ENCODE measurements at regions not wholly inside any gene's neighbourhood (a gene's known extent, or its start where the extent isn't known, plus 50 kb on each side); places are given as distances from the start of the nearest gene placed in this dataset.
"Not testable (repeated sequence)": the region's sequence is repeated elsewhere in the genome, so short reads cannot be mapped to it uniquely, and the experiment has no call there.

DNA sequence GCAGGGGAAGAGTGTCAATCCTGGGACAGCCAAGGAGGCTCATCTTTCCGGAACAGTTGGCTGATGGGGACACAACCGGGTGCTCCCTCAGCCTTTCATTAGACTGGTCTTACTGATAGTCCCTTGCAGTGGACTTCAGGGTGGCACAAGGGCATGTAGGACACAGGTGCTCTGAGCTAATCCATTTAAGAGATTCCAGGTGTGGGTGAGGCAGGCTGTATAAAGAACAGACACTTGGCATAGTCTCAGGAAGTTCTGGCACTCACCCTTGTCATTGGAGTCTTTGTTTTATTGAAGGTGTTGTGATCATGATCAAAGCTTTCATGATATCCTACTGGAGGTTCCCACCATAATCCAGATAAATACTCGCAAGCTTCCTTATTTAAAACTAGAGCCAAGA lies 341.6 kb downstream of the EMP1 start:
- DNase-seq: no peak
- in situ Hi-C loops (cut with MboI; ENCODE audit: low pct_unique_long_range_greater_than_20kb, low sequenced_read_pairs): no loop called here

DNA sequence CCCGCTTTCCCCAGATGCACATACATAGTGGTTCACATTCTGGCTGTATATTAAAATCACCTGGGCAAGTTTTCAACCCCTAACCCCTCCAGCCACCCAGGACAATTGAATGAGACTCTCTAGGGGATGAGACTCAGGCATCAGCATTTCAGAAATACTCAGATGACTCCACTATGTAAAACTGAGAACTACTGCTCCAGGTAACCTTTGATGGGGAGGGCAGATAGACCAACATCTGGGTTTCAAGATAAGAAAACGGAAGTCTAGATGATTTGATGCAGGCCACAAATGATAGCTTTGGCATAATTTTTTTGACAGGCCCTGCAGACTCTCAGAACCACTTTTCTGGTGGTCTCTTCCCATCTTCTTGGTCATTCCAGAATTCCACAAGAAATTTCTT lies 341.1 kb downstream of the EMP1 start:
- in situ Hi-C loops (cut with MboI; ENCODE audit: low pct_unique_long_range_greater_than_20kb, low sequenced_read_pairs): no loop called here
- peak; percentile 81 for DNase-seq

- in situ Hi-C loops (cut with MboI; ENCODE audit: low pct_unique_long_range_greater_than_20kb, low sequenced_read_pairs): no loop called here
- peak; percentile 87 for DNase-seq
These were observed 339.8 kb downstream of the EMP1 start for GRCh38 chr12:13536219-13536910.

DNA sequence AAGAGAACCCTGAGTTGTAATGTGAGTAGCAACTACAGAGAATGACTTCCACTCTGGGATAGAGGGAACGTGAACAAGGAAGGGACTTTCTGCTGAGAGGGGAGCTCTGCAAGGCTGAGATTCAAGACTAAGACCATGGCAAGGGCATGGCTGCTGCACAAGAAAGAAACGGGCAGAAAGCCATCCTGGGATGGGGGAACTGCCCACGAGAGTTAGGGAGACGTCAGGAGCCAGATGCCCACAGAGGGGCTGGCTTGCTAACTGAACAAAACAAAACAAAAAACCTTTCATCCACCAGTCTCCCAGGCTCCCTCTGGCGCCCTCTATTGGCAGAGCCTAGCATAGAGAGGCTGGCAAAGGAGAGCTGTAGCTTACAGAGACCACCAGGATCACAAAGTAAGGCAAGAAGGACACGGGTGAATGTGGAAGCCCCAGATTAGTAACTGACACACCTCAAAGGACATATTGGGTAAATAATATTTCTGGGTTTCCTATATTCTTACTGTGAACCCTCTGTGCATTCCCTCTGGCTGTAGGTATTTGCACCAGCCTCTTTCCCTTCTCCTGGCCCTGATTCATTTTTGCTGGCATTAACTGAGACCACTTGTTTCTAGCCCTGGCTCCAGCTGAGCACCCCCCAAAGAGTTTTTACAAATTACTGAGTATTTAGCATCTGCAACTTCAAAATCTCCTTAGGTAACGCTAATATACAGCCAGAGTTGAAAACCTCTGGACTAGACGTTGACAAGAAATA lies 338.3 kb downstream of the EMP1 start:
- in situ Hi-C loops (cut with MboI; ENCODE audit: low pct_unique_long_range_greater_than_20kb, low sequenced_read_pairs): no loop called here
- peak; percentile 83 for DNase-seq

GRCh38 chr12:13534242-13534641 lies 337.7 kb downstream of the EMP1 start:
- in situ Hi-C loops (cut with MboI; ENCODE audit: low pct_unique_long_range_greater_than_20kb, low sequenced_read_pairs): no loop called here
- DNase-seq: no peak

GRCh38 chr12:13530966-13531365 lies 334.4 kb downstream of the EMP1 start:
- no peak for DNase-seq
- in situ Hi-C loops (cut with MboI; ENCODE audit: low pct_unique_long_range_greater_than_20kb, low sequenced_read_pairs): no loop called here

GRCh38 chr12:13526185-13526921 lies 329.8 kb downstream of the EMP1 start:
- in situ Hi-C loops (cut with MboI; ENCODE audit: low pct_unique_long_range_greater_than_20kb, low sequenced_read_pairs); DNase-seq: not testable (repeated sequence)

- DNase-seq: no peak
- in situ Hi-C loops (cut with MboI; ENCODE audit: low pct_unique_long_range_greater_than_20kb, low sequenced_read_pairs): no loop called here
These were observed 327.2 kb downstream of the EMP1 start for GRCh38 chr12:13523536-13524307.

DNA sequence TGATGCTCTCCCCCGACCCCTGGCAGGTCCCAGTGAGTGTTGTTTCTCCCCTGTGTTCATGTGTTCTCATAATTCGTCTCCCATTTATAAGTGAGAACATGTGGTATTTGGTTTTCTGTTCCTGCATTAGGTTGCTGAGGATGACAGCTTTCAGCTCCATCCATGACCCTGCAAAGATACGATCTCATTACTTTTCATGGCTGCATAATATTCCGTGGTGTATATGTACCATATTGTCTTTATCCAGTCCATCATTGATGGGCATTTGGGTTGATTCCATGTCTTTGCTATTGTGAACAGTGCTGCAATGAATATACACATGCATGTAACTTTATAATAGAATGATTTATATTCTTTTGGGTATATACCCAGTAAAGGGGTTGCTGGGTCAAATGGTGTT lies 321.5 kb downstream of the EMP1 start:
- in situ Hi-C loops (cut with MboI; ENCODE audit: low pct_unique_long_range_greater_than_20kb, low sequenced_read_pairs); DNase-seq: not testable (repeated sequence)

- in situ Hi-C loops (cut with MboI; ENCODE audit: low pct_unique_long_range_greater_than_20kb, low sequenced_read_pairs): no loop called here
- DNase-seq: no peak
These were observed 313.2 kb downstream of the EMP1 start for GRCh38 chr12:13509740-13510139.

GRCh38 chr12:13505636-13506035 lies 309.1 kb downstream of the EMP1 start:
- in situ Hi-C loops (cut with MboI; ENCODE audit: low pct_unique_long_range_greater_than_20kb, low sequenced_read_pairs): no loop called here
- DNase-seq: no peak

DNA sequence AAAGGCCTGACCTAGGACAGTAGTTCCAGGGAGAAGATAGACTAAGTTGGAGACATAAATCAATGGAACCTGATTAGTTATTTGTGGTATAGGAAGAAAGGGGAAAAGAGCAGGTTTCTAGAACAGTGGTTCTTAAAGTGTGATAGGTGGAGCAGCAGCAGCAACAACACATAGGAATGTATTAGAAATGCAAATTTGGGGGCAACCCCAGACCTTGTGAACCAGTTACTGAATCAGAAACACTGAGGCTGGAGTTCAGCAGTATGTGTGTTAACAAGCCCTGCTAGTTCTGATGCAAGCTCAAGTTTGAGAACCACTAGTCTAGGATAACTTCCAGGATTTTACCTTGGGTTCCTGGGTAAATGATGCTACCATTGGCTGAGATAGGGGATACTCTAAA lies 308.7 kb downstream of the EMP1 start:
- in situ Hi-C loops (cut with MboI; ENCODE audit: low pct_unique_long_range_greater_than_20kb, low sequenced_read_pairs): no loop called here

DNA sequence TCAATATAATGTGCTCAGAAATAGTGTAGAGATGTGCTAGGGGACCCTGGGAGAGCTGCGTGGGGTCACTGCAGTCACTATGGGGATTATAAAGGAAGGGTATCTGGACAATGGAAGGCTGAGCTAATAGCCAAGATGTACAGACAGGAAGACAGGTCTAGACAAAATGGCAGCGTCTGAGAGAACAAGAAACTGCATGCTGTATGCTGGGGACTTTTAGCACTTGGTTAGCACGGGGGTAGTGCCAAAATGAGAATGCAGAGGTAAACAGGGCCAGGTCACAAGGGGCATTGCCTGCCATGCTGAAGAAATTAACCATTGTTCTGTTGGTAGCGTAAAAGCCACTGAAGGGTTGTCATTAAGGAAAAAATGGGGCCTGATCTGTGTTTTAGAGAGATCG lies 308.2 kb downstream of the EMP1 start:
- in situ Hi-C loops (cut with MboI; ENCODE audit: low pct_unique_long_range_greater_than_20kb, low sequenced_read_pairs): no loop called here
- no peak for DNase-seq

More for the DNA sequence above, 308.7 kb downstream of the EMP1 start:
- DNase-seq: no peak

- DNase-seq: no peak
These were observed 307.5 kb downstream of the EMP1 start for GRCh38 chr12:13504074-13504473.

GRCh38 chr12:13503094-13503835 lies 306.7 kb downstream of the EMP1 start:
- in situ Hi-C loops (cut with MboI; ENCODE audit: low pct_unique_long_range_greater_than_20kb, low sequenced_read_pairs): no loop called here
- no peak for DNase-seq

More at GRCh38 chr12:13504074-13504473, 307.5 kb downstream of the EMP1 start:
- in situ Hi-C loops (cut with MboI; ENCODE audit: low pct_unique_long_range_greater_than_20kb, low sequenced_read_pairs): no loop called here

GRCh38 chr12:13499008-13499407 lies 302.5 kb downstream of the EMP1 start:
- no peak for DNase-seq
- in situ Hi-C loops (cut with MboI; ENCODE audit: low pct_unique_long_range_greater_than_20kb, low sequenced_read_pairs): no loop called here

- no peak for DNase-seq
- in situ Hi-C loops (cut with MboI; ENCODE audit: low pct_unique_long_range_greater_than_20kb, low sequenced_read_pairs): no loop called here
These were observed 299.6 kb downstream of the EMP1 start for GRCh38 chr12:13496111-13496510.

- in situ Hi-C loops (cut with MboI; ENCODE audit: low pct_unique_long_range_greater_than_20kb, low sequenced_read_pairs): no loop called here
- DNase-seq: no peak
These were observed 292.7 kb downstream of the EMP1 start for GRCh38 chr12:13489246-13489645.

DNA sequence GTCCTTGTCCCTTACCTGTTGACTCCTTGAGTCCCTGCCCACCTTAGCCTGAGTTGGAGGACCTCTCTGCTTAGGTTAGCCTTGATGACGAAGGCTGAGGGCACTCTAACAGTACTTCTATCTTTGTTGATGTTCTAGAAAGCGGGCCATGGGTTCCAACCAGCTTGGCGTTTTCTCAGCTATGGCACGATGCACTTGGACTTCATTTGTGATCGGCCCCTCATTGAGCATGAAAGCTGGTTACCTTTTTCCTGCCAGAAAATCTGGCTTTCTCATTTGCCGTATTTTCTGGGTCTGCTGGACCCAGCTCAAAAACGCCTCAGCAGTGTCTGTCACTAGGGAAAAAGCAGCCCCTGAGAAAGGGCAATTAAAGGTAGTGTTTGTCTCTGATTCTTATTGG lies 290.8 kb downstream of the EMP1 start:
- in situ Hi-C loops (cut with MboI; ENCODE audit: low pct_unique_long_range_greater_than_20kb, low sequenced_read_pairs): no loop called here
- no peak for DNase-seq
